Mucosa of rectum (tissue), 2 donors: ENCODE measurements at regions not wholly inside any gene's neighbourhood (a gene's known extent, or its start where the extent isn't known, plus 50 kb on each side); places are given as distances from the start of the nearest gene placed in this dataset.
"Not testable (repeated sequence)": the region's sequence is repeated elsewhere in the genome, so short reads cannot be mapped to it uniquely, and the experiment has no call there.

Experiments
- H3K27ac ChIP-seq, 2 donors: one replicate each; pipeline ENCODE4 v1.7.0; 2013; ENCODE audit warnings: inconsistent platforms in 2 of 2, low read depth in 2 of 2, low read length in 2 of 2
- H3K27me3 ChIP-seq, 2 donors: one replicate each; pipeline ENCODE4 v1.7.0; 2013; ENCODE audit warnings: low read length in 2 of 2; ENCODE audit not compliant: control insufficient read depth in 2 of 2, insufficient read depth in 2 of 2
- H3K36me3 ChIP-seq, 2 donors: one replicate each; pipeline ENCODE4 v1.7.0; 2013; ENCODE audit warnings: low read length in 2 of 2; ENCODE audit not compliant: control insufficient read depth in 2 of 2, insufficient read depth in 2 of 2
- H3K4me1 ChIP-seq, 2 donors: one replicate each; pipeline ENCODE4 v1.7.0; 2013; ENCODE audit warnings: low read length in 2 of 2, mild to moderate bottlenecking in 1 of 2; ENCODE audit not compliant: control insufficient read depth in 2 of 2, insufficient read depth in 2 of 2
- H3K4me3 ChIP-seq, 2 donors: one replicate each; pipeline ENCODE4 v1.7.0; 2013; ENCODE audit warnings: low read length in 2 of 2
- H3K9ac ChIP-seq, 2 donors: one replicate each; pipeline ENCODE4 v1.7.0; 2013; ENCODE audit warnings: low read length in 2 of 2, low read depth in 1 of 2, mild to moderate bottlenecking in 1 of 2
- H3K9me3 ChIP-seq, 2 donors: one replicate each; pipeline ENCODE4 v1.7.0; 2013; ENCODE audit warnings: low read length in 2 of 2; ENCODE audit not compliant: control insufficient read depth in 2 of 2
- donor health status: healthy.
- donor health status: Normal muscosa, but diverticular disease.

DNA sequence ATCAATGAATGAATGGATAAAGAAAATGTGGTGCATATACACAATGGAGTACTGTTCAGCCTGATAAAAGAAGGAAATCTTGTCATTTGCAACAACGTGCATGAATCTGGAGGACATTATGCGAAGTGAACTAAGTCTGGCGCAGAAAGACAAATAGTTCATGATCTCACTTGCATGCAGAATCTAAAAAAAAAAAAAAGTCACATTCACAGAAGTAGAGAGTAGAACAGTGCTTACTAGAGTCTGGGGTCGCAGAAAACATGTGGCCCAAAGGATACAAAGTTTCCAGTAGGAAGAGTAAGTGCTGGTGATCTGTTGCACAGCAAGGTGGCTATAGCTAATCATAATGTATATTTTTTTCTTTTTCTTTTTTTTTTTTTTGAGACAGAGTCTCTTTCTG lies 167.3 kb downstream of the CRLF3 start:
- not testable (repeated sequence) for H3K27me3 ChIP-seq, H3K36me3 ChIP-seq, H3K4me1 ChIP-seq, H3K4me3 ChIP-seq, H3K9ac ChIP-seq, H3K9me3 ChIP-seq, H3K27ac ChIP-seq

DNA sequence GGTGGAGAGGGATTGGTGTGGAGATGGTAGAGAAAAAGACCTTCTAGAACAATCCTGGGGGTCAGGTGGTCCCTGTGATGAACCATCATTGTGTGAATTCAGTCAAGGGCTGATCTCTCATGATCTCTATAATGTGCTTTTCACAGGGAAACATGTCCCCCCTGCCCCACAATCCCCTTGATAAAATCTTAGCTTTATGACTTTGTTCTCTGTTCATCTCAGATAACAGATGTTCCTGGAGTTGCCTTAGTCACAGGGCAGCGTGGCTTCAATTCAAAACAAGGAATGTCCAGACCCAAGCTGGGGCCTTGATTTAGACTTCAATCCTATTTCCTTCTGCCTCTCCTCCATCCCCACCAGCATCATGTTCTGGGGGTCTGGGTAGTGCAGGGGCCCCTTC lies 171.5 kb downstream of the CRLF3 start:
- not testable (repeated sequence) for H3K9me3 ChIP-seq, H3K4me3 ChIP-seq, H3K9ac ChIP-seq, H3K27me3 ChIP-seq, H3K27ac ChIP-seq, H3K4me1 ChIP-seq, H3K36me3 ChIP-seq

DNA sequence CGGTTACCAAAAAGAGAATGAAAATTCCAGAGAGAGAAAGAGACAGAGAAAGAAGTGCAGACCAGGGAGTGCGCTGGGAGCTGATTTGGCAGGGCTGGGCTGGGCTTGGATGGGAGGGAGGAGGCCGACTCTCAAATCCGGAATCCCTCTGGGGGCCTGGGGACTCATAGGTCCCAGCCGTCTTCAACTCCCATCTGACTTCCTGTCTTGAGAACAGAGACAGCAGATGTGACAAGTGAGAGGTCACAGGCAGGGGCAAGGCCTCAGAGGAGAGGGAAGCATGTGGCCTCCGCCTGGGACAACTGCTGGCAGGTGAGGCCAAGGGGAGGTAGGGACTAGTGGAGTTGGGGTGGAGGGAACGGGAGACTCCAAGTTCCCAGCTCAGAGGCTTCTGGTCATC lies 172.9 kb downstream of the GOSR1 start:
- not testable (repeated sequence) for H3K27me3 ChIP-seq, H3K4me3 ChIP-seq, H3K4me1 ChIP-seq, H3K36me3 ChIP-seq, H3K9me3 ChIP-seq, H3K9ac ChIP-seq, H3K27ac ChIP-seq

DNA sequence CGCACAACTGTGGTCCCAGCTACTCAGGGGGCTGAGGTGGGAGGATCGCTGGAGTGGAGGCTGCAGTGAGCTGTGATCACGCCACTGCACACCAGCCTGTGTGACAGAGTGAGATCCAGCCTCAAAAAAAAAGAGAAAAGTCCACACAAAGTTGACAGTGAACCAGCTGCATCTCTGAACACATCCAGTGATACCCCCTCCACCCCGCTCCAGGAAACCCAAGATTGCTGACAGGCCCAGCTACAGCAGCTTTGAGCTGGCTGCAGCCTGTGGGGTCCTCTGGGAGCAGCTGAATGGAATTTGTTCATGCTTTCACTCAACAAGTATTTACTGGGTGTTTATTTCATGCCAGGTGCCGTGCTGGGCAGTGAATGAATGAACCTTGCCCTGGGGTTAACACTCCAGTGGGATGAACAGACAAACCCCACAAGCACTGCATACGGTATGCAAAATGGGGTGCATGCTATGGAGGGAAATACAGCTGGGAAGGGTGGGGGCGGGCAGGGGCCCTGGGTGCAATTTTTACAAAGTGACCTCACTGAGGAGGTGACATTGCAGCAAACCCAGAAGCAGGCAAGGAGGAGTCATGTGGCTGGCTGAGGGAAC lies 170.9 kb downstream of the GOSR1 start:
- H3K9me3 ChIP-seq, H3K9ac ChIP-seq, H3K4me1 ChIP-seq, H3K27ac ChIP-seq, H3K4me3 ChIP-seq, H3K27me3 ChIP-seq, H3K36me3 ChIP-seq: not testable (repeated sequence)

DNA sequence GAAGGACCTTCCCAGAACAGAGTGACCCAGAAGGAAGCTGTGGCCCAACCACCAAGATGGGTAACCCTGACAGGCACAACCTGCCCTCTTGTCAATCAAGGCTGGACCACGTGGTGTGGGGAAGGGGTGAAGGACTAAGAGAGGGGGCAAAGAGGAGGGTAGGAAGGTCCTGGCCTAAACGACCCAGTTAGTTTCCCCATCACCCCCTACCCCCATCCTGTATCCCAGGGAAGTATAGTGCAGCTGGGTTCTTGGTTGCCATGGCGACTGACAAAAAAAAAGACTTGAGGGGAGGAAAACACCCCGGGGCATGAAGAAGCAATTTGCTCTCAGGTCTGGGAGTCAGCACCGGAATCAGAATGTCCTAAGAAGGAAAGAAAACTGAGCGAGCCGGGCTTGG lies 168.7 kb downstream of the GOSR1 start:
- H3K4me3 ChIP-seq, H3K36me3 ChIP-seq, H3K9me3 ChIP-seq, H3K4me1 ChIP-seq, H3K27me3 ChIP-seq, H3K27ac ChIP-seq, H3K9ac ChIP-seq: not testable (repeated sequence)

DNA sequence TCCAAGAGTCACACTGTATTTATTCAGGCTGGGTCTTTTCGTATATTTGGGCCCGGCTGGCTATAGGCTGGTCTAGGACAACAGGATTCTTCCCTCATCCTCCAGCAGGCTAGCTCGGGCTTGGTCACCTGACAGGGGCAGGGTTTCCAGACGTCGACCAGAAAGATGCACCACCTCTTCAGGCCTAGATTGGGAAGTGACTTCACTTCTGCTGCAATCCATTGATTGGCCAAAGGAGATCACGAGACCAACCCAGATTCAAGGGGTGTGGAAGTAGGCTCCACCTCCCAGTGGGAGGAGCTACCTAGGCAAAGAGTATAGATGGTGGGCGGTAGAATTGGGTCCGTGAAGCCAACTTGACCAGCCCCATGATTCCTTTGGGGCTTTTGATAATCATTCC lies 167.5 kb downstream of the GOSR1 start:
- H3K4me1 ChIP-seq, H3K4me3 ChIP-seq, H3K9ac ChIP-seq, H3K27me3 ChIP-seq, H3K36me3 ChIP-seq, H3K9me3 ChIP-seq, H3K27ac ChIP-seq: not testable (repeated sequence)

DNA sequence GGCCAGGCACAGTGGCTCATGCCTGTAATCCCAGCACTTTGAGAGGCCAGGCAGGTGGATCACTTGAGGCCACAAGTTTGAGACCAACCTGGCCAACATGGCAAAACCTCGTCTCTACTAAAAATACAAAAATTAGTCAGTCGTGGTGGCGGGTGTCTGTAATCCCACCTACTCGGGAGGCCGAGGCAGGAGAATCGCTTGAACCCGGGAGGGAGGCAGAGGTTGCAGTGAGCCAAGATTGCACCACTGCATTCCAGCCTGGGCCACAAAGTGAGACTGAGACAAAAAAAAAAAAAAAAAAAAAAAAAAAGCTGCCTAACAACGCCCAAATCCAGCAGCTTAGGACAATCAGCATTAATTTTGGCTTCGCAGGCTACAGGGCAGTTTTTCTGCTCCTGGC lies 167.1 kb downstream of the GOSR1 start:
- H3K4me3 ChIP-seq, H3K9ac ChIP-seq, H3K27ac ChIP-seq, H3K36me3 ChIP-seq, H3K27me3 ChIP-seq, H3K9me3 ChIP-seq, H3K4me1 ChIP-seq: not testable (repeated sequence)

DNA sequence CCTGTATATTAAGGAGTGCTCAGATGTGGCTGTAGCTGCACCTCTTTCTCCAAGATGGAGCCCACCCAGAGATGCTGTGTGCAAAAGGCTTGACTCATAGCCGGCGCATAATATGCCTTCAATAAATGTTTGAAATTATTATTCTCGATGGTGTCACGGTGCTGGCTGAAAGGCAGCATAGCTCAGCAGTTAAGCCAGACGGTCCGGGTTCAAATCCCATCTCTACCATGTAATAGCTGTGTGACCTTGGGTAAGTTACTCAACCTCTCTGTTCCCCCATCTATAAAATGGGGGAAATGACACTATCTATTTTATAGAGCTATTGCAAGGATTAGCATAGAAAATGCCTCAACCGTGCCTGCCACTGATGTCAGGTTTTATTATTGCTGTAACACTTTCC lies 164.2 kb downstream of the GOSR1 start:
- not testable (repeated sequence) for H3K9me3 ChIP-seq, H3K4me1 ChIP-seq, H3K36me3 ChIP-seq, H3K9ac ChIP-seq, H3K4me3 ChIP-seq, H3K27ac ChIP-seq, H3K27me3 ChIP-seq

DNA sequence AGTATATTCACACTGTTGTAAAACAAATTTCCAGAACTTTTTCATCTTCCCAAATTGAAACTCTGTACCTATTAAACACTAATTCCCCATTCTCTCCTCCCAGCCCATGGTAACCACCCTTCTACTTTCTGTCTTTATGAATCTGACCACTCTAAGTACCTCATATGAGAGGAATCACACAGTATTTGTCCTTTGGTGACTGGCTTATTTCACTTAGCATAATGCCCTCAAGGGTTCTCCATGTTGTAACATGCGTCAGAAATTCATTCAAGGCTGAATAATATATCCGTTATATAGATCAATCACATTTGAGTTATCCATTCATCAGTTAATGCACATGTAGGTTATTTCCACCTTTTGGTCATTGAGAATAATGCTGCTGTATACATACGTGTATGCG lies 162.2 kb downstream of the GOSR1 start:
- H3K4me1 ChIP-seq, H3K9ac ChIP-seq, H3K27me3 ChIP-seq, H3K36me3 ChIP-seq, H3K27ac ChIP-seq, H3K4me3 ChIP-seq, H3K9me3 ChIP-seq: not testable (repeated sequence)

DNA sequence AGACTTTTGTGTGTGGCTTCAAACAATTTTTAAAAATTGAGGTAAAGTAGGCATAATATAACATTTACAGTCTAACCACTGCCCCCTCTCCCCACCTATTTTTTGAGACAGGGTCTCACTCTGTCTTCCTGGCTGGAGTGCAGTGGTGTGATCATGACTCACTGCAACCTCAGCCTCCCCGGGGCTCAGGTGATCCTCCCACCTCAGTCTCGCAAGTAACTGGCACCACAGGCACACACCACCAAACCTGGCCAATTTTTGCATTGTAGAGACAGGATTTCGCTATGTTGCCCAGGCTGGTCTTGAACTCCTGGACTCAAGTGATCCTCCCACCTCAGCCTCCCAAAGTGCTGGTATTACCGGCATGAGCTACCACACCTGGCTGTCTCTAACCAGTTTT lies 161.8 kb downstream of the GOSR1 start:
- not testable (repeated sequence) for H3K36me3 ChIP-seq, H3K4me1 ChIP-seq, H3K27ac ChIP-seq, H3K4me3 ChIP-seq, H3K9me3 ChIP-seq, H3K27me3 ChIP-seq, H3K9ac ChIP-seq

DNA sequence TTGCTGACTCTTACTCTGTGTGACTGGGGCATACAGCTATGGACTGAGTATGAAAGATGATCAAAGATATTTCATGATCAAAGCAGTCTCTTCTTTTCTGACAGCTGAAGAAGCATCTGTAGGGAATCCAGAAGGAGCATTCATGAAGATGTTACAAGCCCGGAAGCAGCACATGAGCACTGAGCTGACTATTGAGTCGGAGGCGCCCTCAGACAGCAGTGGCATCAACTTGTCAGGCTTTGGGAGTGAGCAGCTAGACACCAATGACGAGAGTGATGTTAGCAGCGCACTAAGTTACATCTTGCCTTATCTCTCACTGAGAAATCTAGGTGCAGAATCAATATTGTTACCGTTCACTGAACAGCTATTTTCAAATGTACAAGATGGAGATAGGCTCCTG lies 154.4 kb downstream of the GOSR1 start:
- H3K9ac ChIP-seq, H3K4me3 ChIP-seq: not testable (repeated sequence)

More for the DNA sequence above, 154.4 kb downstream of the GOSR1 start:
- H3K27me3 ChIP-seq, H3K36me3 ChIP-seq, H3K4me1 ChIP-seq, H3K27ac ChIP-seq, H3K9me3 ChIP-seq: not testable (repeated sequence)
